HuH-7 (cell line): ENCODE measurements at regions not wholly inside any gene's neighbourhood (a gene's known extent, or its start where the extent isn't known, plus 50 kb on each side); places are given as distances from the start of the nearest gene placed in this dataset.

ENCODE experiments used
- DNase-seq: peaks from one replicate; pipeline ENCODE4 v3.0.0; 2011; ENCODE audit warnings: low spot score

DNA sequence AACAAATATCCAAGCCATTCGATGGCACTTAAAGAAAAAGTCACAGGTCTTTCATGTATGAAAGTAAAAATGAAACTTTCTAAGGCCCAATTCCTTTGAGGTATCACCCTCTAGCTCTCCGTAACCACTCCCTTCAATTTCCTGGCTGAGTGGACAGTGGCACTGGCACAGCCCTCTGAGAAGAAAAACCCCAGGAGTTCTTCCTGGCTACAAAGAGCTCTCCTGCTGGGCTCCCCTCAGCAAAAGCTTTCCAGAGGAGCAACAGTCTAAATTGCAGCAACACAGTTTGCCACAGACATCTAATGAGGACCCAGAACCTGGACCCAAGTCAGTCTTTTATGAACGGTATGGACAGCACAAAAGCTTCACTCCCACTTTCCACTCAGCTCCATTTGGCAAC lies 71.8 kb downstream of the FUNDC1 start:
- DNase-seq: no peak

DNA sequence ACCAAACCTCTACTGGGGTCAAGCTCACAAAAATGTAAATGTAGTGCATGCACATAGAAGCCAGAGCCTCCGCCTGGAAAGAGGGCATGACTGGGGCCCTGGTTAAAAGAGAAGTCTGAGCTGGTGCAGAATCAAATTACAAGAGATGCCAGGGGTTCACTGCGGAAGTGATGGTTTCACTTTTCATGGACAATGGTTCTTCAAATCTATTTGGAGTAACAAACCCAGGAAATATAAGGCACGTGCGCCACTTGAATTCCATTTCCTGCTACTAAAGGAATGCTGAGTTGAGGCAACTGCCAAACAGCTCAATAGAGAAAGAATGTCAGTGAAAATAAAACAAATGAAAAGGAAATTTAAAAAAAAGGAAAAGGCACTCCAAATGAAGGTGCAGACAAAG lies 79.8 kb downstream of the FUNDC1 start:
- no peak for DNase-seq

- no peak for DNase-seq
Observed at GRCh38 chrX:44459501-44459900, 83.2 kb downstream of the FUNDC1 start.

DNA sequence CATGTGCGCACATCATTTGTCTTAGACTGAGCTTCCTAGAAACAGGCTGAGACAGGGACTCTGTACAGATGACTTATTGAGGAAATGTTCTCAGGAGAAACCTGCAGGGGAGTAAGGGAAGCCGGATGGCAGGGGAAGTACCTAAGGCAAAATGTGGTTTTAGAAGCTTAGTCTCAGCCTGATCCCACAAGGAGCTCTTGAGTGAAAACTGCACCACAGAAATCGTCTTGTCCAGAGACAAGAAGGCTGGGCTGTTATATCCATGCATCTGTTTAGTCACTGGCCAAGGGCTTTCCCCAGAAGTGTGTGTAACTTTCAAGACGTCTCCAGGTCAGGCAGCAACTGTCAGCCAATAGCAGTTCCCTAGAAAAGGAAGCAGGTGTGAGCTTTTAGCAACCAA lies 86.0 kb downstream of the FUNDC1 start:
- no peak for DNase-seq

- no peak for DNase-seq
Observed at GRCh38 chrX:44451056-44451455, 91.6 kb downstream of the FUNDC1 start.

GRCh38 chrX:44447214-44447613 lies 95.4 kb downstream of the FUNDC1 start:
- no peak for DNase-seq

DNA sequence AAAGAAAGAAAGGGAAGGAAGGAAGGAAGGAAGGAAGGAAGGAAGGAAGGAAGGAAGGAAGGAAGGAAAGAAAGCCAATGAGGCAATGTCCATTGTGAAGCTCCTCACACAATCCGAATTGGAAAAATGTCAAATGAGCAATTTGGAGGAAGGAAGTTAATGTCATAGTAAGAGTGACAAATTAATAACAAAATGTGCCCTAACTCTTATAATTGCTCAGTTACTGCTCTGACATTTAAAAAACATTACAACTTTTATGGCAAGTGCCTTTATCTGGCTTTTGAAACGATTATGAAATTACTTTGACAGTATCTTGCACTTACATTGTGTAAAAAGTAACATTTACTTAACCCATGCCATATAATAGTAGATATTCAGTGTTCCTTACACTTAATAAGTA lies 96.5 kb upstream of the EFHC2 start:
- DNase-seq: no peak

DNA sequence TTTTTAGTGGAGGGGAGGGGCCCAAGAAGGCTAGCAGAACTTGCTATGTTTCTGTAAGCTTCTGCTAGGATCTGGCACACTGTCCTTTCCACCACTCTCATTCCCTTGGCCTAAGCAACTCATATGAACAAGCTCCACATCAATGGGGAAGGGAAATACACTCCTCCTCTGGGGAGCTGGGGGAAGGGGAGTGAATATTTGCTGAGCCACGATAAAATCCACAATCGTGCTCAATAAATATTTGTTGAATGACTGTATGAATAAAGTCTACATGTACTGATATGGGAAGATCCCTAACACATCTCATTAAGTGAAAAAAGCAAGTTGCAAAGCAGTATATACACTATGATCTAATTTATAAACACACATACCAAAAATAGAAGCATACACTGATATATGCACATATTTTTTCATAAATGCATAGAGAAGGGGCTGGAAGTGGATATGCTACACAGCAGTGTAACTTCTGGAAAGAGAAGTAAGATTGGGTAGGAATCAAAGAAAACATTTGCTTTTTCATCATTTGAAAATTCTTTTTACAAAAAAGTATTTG lies 95.8 kb upstream of the EFHC2 start:
- DNase-seq: no peak

DNA sequence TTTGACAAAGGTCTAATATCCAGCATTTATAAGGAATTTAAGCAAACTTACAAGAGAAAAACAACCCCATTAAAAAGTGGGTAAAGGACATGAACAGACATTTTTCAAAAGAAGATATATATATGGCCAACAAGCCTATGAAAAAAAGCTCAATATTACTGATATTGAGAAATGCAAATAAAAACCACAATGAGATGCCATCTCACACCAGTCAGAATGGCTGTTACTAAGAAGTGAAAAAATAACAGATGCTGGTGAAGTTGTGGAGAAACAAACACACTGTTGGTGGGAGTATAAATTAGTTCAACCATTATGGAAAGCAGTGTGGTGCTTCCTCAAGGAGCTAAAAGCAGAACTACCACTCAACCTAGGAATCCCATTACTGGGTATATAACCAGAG lies 91.6 kb upstream of the EFHC2 start:
- no peak for DNase-seq

- no peak for DNase-seq
Observed at GRCh38 chrX:44433556-44433955, 90.1 kb upstream of the EFHC2 start.

DNA sequence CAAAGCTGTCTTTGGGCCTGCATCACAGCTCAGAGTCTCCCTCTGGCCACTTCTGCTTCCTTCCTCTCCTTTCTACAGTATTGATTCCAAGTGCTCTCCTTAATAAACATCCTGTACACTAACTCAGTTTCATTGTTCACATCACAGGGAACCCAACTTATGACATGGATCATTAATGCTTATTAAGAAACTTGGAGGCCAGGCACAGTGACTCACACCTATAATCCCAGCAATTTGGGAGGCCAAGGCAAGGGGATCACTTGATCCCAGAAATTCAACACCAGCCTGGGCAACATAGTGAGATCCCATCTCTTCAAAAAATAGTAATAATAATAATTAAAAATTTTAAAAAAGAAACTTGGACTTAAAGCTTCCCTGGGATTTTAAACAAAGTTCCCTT lies 89.2 kb upstream of the EFHC2 start:
- no peak for DNase-seq

GRCh38 chrX:44431194-44431593 lies 87.7 kb upstream of the EFHC2 start:
- DNase-seq: no peak

GRCh38 chrX:44428989-44429627 lies 85.6 kb upstream of the EFHC2 start:
- DNase-seq: peak; percentile 12

GRCh38 chrX:44422631-44423030 lies 79.2 kb upstream of the EFHC2 start:
- DNase-seq: no peak

DNA sequence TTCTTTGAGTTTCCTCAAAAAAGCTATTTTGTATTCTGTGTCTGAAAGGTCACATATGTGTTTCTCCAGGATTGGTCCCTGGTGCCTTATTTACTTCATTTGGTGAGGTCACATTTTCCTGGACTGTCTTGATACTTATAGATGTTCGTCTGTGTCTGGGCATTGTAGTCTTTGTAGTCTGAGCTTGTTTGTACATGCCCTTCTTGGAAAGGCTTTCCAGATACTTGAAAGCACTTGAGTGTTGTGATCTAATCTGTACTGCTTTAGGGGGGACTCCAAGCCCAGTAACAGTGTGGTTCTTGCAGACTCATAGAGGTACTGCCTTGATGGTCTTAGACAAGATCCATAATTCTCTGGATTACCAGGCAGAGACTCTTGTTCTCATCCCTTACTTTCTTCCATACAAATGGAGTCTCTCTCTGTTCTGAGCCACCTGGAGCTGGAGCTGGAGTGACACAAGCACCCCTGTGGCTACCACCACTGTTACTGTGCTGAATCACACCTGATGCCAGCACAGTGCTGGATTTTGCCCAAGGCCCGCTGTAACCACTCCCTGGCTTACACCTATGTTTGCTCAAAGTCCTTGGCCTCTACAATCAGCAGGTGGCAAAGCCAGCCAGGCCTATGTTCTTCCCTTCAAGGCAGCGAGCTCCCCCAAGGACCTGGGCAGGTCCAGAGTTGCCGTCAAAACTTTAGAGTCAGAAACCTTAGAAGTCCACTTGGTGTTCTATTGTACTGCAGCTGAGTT lies 72.3 kb upstream of the EFHC2 start:
- DNase-seq: no peak

- DNase-seq: no peak
Observed at GRCh38 chrX:44401151-44401550, 57.7 kb upstream of the EFHC2 start.

GRCh38 chrX:44400588-44400987 lies 57.1 kb upstream of the EFHC2 start:
- no peak for DNase-seq

GRCh38 chrX:44400161-44400560 lies 56.7 kb upstream of the EFHC2 start:
- DNase-seq: no peak
